GM19455 (cell line): ENCODE measurements at regions not wholly inside any gene's neighbourhood (a gene's known extent, or its start where the extent isn't known, plus 50 kb on each side); places are given as distances from the start of the nearest gene placed in this dataset.

Experiments
- ATAC-seq: cut with Tn5 transposase; IDR thresholded peaks from one replicate; pipeline ENCODE4 v1.9.1; 2021; ENCODE audit not compliant: unreplicated experiment

- ATAC-seq = no peak
Measured at GRCh38 chr1:79693441-79694114, 687.0 kb upstream of the ADGRL4 start.

GRCh38 chr1:79692519-79692918 is 686.0 kb upstream of the ADGRL4 start:
- no peak for ATAC-seq

GRCh38 chr1:79688932-79689331 is 682.4 kb upstream of the ADGRL4 start:
- no peak for ATAC-seq

GRCh38 chr1:79683420-79683819 is 676.9 kb upstream of the ADGRL4 start:
- ATAC-seq = no peak

- no peak for ATAC-seq
Measured at GRCh38 chr1:79682478-79682877, 675.9 kb upstream of the ADGRL4 start.

GRCh38 chr1:79681382-79681781 is 674.9 kb upstream of the ADGRL4 start:
- no peak for ATAC-seq

GRCh38 chr1:79679916-79680315 is 673.4 kb upstream of the ADGRL4 start:
- no peak for ATAC-seq

- ATAC-seq = peak; percentile 78
Measured at GRCh38 chr1:79667848-79668696, 661.5 kb upstream of the ADGRL4 start.

- ATAC-seq = no peak
Measured at GRCh38 chr1:79667166-79667565, 660.6 kb upstream of the ADGRL4 start.

GRCh38 chr1:79663916-79664315 is 657.4 kb upstream of the ADGRL4 start:
- no peak for ATAC-seq

- no peak for ATAC-seq
Measured at GRCh38 chr1:79662596-79662995, 656.1 kb upstream of the ADGRL4 start.

- ATAC-seq = no peak
Measured at GRCh38 chr1:79660129-79660528, 653.6 kb upstream of the ADGRL4 start.

- ATAC-seq = no peak
Measured at GRCh38 chr1:79657951-79658658, 651.6 kb upstream of the ADGRL4 start.

- ATAC-seq = no peak
Measured at GRCh38 chr1:79655876-79656275, 649.3 kb upstream of the ADGRL4 start.

GRCh38 chr1:79652426-79652825 is 645.9 kb upstream of the ADGRL4 start:
- no peak for ATAC-seq

GRCh38 chr1:79648126-79648525 is 641.6 kb upstream of the ADGRL4 start:
- no peak for ATAC-seq

- no peak for ATAC-seq
Measured at GRCh38 chr1:79646880-79647279, 640.4 kb upstream of the ADGRL4 start.

- no peak for ATAC-seq
Measured at GRCh38 chr1:79638382-79638781, 631.9 kb upstream of the ADGRL4 start.

- no peak for ATAC-seq
Measured at GRCh38 chr1:79633456-79633855, 626.9 kb upstream of the ADGRL4 start.

GRCh38 chr1:79629414-79629813 is 622.9 kb upstream of the ADGRL4 start:
- ATAC-seq = no peak

- no peak for ATAC-seq
Measured at GRCh38 chr1:79617777-79618176, 611.2 kb upstream of the ADGRL4 start.

- no peak for ATAC-seq
Measured at GRCh38 chr1:79614762-79615161, 608.2 kb upstream of the ADGRL4 start.
